GM18867 (cell line): ENCODE measurements at regions not wholly inside any gene's neighbourhood (a gene's known extent, or its start where the extent isn't known, plus 50 kb on each side); places are given as distances from the start of the nearest gene placed in this dataset.

Experiments used
- ATAC-seq: cut with Tn5 transposase; IDR thresholded peaks from one replicate; pipeline ENCODE4 v1.9.1; 2021; ENCODE audit warnings: mild to moderate bottlenecking, moderate library complexity; ENCODE audit not compliant: unreplicated experiment

- no peak for ATAC-seq
Measured at GRCh38 chr3:31137718-31138465, 243.4 kb upstream of the GADL1 start.

DNA sequence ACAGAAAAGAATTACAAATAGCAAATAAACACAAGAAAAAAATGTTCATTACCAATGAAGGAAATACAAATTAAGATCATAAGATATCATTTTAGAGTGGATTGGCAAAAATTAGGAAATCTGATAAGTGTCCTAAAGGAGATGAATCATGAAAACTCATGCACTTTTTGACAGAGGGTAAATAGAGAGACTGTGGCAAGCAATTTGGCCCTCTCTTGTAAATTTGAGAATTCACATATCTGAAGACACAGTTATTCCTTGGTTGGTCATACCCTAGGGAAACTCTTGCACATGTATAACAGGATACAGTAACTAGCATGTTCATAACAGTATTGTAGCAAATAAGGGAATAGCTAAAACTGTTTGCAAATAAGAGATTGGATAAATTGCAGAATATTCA is 246.0 kb upstream of the GADL1 start:
- no peak for ATAC-seq

DNA sequence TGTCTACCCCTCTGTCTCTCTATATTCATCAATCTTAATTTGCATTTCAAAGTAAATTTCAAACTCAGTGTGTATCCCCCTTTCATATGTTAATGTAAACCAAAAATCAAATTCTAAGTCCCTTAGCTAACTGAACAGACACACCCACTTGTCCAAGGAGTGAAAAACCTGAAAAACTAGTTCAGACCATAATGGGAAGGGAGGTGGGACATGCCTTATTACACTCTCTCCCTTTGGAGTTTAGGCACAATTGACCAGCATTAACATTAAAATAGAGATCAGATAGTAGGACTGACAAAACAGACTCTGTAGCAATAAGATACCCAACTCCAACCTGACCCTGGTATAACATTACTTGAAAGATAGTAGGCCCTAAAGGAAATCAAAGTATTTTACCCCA is 247.7 kb upstream of the GADL1 start:
- no peak for ATAC-seq

DNA sequence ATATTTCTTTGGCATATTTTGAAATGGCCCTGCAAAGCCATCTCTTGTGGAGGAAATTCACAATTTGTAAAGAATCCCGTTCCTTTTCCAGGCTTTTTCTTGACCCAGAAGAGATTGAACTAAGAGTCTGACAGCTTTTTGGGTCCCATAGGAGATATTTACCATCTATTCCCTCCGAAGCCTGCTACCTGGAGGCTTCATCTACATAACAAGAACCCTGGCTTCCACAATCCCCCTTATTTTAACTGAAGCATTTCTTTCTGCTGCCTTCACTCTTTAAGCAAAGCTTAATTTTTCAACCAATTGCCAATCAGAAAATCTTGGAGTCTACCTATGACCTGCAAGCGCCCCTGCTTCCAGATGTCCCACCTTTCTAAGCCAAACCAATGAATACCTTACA is 248.1 kb upstream of the GADL1 start:
- no peak for ATAC-seq

DNA sequence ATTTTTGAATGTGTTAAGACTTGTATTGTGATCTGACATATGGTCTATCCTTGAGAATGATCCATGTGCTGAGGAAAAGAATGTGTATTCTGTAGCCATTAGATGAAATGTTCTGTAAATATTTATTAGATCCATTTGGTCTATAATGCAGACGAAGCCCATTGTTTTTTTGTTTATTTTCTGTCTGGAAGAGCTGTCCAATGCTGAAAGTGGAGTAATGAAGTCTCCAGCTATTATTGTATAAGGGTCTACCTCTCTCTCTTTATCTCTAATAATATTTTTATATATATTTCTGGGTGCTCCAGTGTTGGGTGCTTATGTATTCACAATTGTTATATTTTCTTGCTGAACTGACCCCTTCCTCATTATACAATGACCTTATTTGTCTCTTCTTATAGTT is 250.6 kb upstream of the GADL1 start:
- no peak for ATAC-seq

- ATAC-seq = no peak
Measured at GRCh38 chr3:31147550-31147949, 253.1 kb upstream of the GADL1 start.

DNA sequence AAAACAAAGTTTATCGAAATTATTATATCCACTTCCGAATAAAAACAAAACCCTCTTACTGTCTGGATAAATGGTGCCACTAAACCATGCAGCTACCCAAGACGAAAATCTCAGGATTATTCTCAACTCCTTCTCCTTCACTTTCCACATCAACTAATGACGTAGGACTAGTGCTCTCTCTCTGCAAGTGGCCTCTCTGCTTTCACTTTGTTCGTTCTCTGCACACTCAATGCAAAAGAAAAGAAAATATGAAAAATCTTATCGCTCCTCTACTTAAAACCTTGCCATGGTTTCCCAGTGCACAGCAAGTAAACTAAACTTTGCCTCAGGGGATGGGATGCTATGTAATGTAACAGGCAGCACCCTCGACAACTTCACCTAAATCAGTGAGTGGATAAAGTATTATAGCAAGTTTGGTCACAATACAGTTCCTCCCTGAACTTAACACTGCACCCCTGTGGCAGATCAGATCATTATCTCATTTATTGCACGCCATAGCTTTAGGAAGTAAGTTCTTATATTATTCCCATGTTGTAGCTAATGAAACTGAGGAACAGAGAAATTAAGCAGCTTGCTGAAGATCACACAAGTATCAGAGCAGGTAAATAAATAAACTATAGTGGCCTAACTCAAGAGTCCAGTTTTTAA is 262.7 kb upstream of the GADL1 start:
- ATAC-seq = peak; percentile 54

DNA sequence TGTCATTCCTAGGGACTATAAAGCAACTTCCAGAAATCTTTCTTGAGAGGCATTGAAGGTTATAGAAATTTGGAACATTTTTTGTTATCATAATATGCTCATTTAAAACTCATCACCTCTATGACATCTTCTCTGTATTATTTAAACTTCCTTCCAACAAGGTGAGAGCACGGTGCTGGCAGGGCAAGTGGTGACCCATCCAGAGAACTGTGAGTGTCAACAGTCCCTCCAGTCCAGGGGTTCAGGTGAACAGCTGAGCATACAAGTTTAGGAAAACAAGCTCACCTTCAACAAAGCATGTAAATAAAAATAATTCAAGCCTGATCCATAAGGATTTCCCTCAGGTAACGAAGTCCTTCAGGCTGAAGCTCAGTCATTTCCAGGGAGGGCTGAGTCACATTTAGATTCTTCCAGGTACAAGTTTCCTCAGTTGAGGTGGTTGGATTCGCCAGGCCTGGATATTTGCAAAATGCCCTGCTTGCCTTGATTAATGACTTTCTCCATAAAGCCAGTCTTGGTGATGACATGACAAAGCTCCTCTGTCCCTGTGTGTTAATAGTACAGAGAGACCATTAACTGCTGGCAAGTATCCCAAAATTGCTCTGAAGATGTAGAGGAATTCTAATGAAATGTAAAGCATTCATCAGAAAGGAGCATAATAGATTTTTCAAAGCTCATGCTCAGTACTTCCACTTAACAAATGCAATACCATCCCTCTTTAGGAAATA is 263.6 kb upstream of the GADL1 start:
- no peak for ATAC-seq

DNA sequence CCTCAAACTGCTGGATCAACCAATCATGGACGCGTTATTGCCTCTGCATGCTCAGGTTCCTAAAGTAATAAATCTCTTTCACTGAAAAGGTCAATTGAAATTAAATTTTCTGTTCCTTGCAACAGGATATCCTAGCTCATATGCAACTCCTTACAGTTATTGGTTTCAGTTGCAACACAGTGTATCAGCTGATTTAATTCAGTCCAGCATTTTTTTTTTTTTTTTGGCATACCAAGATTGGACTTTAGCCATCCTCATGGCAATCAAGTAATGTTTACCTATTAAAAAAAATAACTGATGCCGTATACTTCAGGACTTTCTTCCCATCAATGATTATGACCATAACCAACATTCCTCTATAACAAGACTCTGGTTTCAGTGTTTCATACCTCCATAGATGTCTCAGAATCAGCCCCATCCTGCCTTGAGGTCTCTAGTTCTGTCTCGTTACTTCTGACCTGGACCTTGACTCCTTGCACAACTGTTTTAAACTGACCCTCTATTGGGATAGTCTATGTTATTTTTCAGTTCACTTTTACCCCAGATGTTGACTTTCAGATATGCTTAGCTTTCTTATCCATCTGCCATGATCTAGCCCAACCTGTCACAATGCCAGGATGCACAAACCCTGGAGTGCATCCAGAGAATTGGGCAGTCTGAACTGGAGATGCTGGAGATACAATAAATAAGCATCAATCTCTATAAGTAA is 265.0 kb upstream of the GADL1 start:
- ATAC-seq = no peak

DNA sequence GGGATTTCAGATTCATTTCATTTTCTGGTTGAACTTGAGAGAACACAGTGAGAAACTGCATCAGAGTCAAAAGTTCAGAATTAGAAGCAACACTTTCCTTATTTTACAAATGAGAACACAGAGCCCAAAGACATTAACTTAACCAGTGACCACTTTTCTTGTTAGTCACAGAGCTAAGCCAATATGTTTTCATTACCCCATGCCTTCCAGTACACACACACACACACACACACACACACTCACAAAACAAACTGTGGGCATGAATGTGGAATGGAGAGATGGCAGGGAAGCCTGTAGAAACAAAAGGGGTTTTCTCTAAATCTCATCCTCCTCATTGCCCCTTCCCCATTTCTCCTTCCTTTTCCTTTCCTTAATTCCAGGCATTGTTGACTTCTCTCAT is 267.4 kb upstream of the GADL1 start:
- no peak for ATAC-seq

DNA sequence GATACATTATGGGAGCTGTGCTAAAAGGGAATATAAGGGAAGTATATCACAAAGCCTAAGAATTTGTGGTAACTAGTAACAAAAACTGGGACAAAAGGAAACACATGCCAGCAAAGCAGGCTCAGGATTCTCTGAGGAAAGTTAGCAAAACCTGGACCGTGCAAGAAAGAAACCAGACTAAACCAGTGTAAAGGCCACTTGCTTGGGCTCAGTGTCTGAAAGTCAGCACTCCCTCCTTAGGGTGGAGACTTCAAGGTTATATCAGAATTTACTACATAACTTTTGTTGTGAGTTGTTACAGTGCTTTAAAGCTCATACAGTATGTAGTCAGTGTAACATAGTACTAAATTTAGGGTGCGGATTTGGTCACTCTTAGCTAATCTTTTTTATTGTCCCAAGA is 269.9 kb upstream of the GADL1 start:
- ATAC-seq = no peak

- ATAC-seq = no peak
Measured at GRCh38 chr3:31165399-31165860, 271.0 kb upstream of the GADL1 start.

- ATAC-seq = no peak
Measured at GRCh38 chr3:31166249-31166885, 271.9 kb upstream of the GADL1 start.

DNA sequence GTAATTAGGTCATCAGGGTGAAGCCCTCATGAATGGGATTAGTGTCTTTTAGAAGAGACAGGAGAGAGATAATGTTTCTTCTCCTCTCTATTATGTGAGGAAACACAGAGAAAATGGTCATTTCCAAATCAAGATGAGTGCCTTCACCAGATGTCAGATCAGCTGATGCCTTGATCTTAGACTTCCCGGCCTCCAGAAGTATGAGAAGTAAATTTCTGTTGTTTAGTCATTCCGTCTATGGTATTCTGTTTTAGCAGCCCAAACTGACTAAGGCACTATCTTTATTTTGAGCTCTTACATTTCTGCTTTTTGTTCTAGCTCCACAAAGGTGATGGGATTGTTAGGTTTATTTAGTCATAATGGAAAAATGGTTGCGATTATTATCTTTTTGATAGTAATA is 273.2 kb upstream of the GADL1 start:
- ATAC-seq = no peak

DNA sequence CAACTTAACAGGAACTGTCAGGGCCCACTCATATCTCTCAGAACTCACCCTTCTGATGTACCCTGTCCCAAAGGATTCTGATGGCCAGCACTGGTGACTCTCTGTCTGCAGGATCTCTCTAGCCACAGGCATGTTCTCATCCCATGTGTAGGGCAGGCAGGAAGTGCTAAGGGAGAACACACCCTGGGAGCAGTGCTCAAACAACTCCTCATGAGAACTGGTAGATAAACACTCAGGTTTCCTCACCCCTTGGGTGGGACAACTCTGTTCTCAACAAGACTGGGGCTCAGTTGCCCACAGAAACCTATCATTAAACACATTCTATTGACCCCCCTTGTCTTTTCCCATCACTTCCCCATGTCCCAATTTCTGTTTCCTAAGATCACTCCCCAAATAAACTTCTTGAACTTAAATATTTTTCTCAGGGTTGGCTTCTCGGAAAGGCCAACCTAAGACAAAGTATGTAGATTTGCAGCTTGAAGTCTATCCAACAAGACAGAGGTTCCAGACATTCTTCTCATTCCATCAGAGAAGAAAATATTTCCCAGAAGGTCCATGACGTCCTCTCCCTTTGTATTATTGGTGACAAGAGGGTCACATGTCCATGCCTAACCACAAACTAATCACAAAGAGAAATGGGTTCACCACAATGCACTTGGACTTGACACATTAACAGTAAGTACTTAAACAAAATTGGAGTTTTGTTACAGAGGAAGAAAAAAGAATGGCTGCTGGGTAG is 276.6 kb upstream of the GADL1 start:
- ATAC-seq = no peak

GRCh38 chr3:31172336-31172735 is 277.9 kb upstream of the GADL1 start:
- ATAC-seq = no peak

- ATAC-seq = no peak
Measured at GRCh38 chr3:31173118-31173718, 278.8 kb upstream of the GADL1 start.

DNA sequence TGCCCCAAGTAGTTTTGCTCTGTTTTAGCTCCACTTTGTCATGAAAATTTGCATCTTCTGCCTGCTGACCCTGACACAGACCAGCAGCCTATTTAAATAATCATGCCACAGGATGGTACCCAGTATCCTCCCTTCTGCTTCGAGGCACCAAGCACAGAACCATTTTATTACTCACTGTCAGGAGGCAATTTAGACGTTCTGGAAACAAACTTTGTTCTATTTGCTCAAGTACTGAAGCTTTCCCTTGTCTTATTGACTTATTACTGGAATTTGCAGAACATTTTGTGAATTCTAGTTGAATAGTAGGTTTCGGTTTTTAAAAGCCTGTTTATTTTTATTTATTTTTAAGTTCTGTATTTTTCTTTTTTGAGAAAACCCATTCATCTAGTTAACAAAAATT is 279.6 kb upstream of the GADL1 start:
- no peak for ATAC-seq

GRCh38 chr3:31176045-31176444 is 281.6 kb upstream of the GADL1 start:
- no peak for ATAC-seq

DNA sequence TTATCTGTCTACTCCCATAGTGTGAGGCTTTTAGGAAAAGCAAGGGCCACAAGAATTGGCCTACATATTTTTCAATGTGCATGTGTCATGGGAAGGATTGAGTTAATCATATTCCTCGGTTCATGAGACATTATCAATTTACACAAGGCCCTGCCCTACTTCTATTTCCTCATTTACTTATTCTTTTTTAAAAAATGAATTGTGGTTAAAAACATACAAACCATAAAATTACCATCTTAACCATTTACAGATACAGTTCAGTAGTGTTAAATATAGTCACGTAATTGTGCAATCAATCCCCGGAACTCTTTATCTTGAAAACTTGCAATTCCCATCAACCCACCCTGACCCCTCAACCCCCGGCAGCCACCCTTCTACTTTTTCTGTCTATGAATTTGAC is 284.0 kb upstream of the GADL1 start:
- ATAC-seq = no peak
